ENCODE measurements at regions not wholly inside any gene's neighbourhood (a gene's known extent, or its start where the extent isn't known, plus 50 kb on each side); places are given as distances from the start of the nearest gene placed in this dataset.

DNA sequence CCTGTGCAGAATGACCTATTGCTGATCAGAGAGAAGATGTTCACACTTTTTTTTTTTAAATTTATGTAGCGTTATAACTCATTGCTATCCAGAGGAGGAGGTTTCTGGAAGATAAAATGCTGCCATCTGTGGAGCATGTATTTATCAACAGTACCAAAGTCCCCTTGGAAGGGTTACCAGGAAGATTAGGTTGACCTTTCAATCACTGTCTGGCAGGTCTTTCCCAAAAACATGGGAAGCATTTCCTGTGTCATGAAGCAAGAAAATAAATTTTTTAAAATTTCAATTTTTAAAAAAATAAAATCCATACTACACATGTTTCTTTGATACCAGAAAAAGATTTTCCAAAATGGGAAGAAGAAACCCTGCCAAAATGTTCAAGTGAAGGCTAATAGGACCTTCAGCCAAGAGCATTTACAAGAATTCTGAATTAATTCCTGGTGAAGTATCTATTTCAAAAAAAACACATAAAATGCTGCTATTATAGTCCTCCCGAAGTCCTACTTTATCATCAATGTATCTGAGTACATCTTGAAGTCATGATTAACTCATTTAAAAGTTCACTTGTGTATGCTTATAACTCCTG, 143.9 kb upstream of the RND3 start:
- H3K4me3 ChIP-seq (ENCODE audit: low read length), result no peak overlapping the region
- no peaks in the 10 kb centered on the region for H3K36me3 ChIP-seq (ENCODE audit: control insufficient read depth, low read depth, low read length)
- no peaks in the 10 kb centered on the region for H3K4me1 ChIP-seq (ENCODE audit: control insufficient read depth, low read depth, low read length)
- H3K9me3 ChIP-seq (ENCODE audit: control insufficient read depth, low read depth, low read length), result no peaks in the 10 kb centered on the region
- no peak overlapping the region for H3K9ac ChIP-seq (ENCODE audit: low read length)
- H3K27ac ChIP-seq (ENCODE audit: low read length), result no peak overlapping the region
- no peaks in the 10 kb centered on the region for H3K27me3 ChIP-seq (ENCODE audit: control insufficient read depth, insufficient read depth, low read length)

DNA sequence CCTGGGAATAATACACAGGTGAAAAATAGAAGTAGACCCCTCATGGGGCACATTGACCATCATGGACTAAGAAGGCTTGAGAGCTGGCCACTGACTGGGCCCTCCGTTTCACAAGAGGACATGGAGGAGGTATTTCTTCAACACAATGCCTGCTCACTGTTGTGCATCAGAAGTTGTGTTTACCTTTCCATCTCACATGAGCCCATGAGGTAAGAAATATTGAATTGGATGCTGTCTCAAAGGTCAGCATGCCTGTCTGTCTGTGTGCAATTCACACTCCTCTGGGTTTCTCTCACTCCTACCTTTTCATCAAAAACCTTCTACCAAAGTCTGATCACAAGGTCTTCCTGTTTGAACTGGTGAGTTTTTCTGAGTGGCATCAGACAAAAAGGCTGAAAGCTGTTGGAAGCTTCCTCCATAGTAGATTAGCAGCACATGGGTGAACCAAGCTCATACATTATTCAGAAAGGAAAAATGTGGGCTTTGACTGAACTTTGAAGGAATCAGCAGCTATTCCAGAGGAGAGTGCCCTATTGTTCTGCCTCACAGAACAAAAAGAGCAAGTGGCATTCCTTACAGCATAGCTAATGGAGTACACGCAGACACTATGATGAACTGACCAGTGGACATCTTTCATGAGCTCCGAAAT, 143.2 kb upstream of the RND3 start:
- no peak overlapping the region for H3K4me3 ChIP-seq (ENCODE audit: low read length)
- no peak overlapping the region for H3K9ac ChIP-seq (ENCODE audit: low read length)
- H3K36me3 ChIP-seq (ENCODE audit: control insufficient read depth, low read depth, low read length), result no peaks in the 10 kb centered on the region
- no peaks in the 10 kb centered on the region for H3K27me3 ChIP-seq (ENCODE audit: control insufficient read depth, insufficient read depth, low read length)
- no peak overlapping the region for H3K27ac ChIP-seq (ENCODE audit: low read length)
- H3K9me3 ChIP-seq (ENCODE audit: control insufficient read depth, low read depth, low read length), result no peaks in the 10 kb centered on the region
- H3K4me1 ChIP-seq (ENCODE audit: control insufficient read depth, low read depth, low read length), result no peaks in the 10 kb centered on the region

DNA sequence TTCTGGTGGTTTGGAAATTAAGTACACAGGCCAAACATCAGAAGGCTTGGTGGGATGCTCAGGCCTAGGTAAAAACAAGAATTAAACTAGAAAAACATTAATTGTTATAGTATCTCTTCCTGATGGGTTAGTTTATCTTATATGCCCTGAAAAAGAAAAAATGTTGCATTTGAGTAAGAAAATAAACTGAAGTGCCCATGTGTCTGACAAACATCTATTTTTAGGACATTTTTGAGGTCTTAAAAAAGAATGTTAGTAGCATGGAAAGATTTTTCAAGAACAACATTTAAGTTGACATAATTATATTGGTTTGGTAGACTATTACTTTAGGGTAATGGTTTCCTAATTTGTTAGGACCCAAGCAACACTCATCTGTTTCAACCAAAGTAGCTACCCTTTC, 140.1 kb upstream of the RND3 start:
- Histone ChIP-seq H3K4me1 (ENCODE audit: control insufficient read depth, low read depth, low read length) (no peaks in the 10 kb centered on the region), H3K27ac (ENCODE audit: low read length) (no peak overlapping the region), H3K9me3 (ENCODE audit: control insufficient read depth, low read depth, low read length) (no peaks in the 10 kb centered on the region), H3K27me3 (ENCODE audit: control insufficient read depth, insufficient read depth, low read length) (no peaks in the 10 kb centered on the region), H3K4me3 (ENCODE audit: low read length) (no peak overlapping the region), H3K36me3 (ENCODE audit: control insufficient read depth, low read depth, low read length) (no peaks in the 10 kb centered on the region), H3K9ac (ENCODE audit: low read length) (no peak overlapping the region)

DNA sequence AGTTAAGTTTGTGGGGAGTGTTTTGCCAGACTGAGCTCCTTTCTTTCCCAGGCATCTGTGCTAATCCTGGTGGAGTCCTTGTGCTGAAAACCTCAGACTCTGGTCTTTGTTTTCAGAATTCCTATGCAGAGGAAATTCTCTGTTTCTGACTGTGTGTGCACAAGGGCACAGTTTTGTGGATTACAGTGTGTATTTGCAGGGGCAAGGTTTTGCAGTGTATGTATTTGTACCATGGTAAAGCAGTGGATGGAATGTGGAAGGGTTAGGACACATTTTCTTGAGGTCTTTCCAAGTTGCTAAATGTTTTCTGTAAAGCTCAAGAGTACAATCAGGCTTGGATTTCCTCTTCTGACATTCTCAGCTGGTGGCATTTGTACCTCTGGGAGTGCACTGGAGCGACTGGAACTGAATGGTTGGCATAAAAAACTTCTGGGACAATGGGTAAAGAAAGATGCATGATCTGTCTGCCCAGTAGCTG, 139.5 kb upstream of the RND3 start:
- no peak overlapping the region for H3K27ac ChIP-seq (ENCODE audit: low read length)
- no peak overlapping the region for H3K4me3 ChIP-seq (ENCODE audit: low read length)
- H3K4me1 ChIP-seq (ENCODE audit: control insufficient read depth, low read depth, low read length), result no peaks in the 10 kb centered on the region
- H3K27me3 ChIP-seq (ENCODE audit: control insufficient read depth, insufficient read depth, low read length), result no peaks in the 10 kb centered on the region
- no peak overlapping the region for H3K9ac ChIP-seq (ENCODE audit: low read length)
- no peaks in the 10 kb centered on the region for H3K9me3 ChIP-seq (ENCODE audit: control insufficient read depth, low read depth, low read length)
- H3K36me3 ChIP-seq (ENCODE audit: control insufficient read depth, low read depth, low read length), result no peaks in the 10 kb centered on the region

DNA sequence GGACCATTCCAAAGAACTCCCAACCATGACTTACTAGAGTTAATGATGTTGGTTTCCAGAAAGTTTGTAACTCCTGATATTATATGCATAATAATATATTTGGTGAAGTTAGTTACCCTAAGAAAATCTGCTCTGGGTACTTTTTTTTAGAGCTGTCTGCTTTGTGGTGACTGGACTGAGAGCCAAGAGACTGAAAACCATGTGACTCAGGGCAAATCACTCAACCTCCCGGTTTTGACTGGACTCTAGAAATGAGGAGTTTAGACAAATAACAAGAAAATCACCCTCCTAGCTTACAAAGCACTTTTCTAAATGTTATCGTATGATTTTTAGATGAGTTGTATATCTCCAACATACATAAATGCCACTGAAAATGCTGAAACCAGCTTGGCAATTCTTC, 138.3 kb upstream of the RND3 start:
- H3K27ac ChIP-seq (ENCODE audit: low read length), result no peak overlapping the region

DNA sequence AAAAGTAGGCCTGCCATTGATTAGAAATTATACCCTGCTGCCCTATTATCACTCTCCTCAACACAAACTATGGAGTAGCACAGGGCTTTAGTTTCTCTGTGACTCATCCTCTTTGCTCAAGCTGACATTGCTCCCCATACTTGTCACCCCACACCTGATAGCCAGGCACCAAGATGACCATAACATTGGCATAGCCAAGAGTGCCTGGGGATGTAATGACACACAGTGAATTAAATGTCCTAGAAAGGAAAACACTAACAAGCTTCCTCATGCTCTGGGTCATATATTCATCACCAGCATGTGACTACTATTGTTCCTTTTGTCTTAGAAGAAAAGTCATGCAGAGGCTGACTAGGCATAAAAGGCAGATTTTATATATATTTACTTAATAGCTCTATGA, 137.8 kb upstream of the RND3 start:
- Histone ChIP-seq H3K4me1 (ENCODE audit: control insufficient read depth, low read depth, low read length) (no peaks in the 10 kb centered on the region), H3K4me3 (ENCODE audit: low read length) (no peak overlapping the region), H3K27me3 (ENCODE audit: control insufficient read depth, insufficient read depth, low read length) (no peaks in the 10 kb centered on the region), H3K36me3 (ENCODE audit: control insufficient read depth, low read depth, low read length) (no peaks in the 10 kb centered on the region), H3K9me3 (ENCODE audit: control insufficient read depth, low read depth, low read length) (no peaks in the 10 kb centered on the region), H3K27ac (ENCODE audit: low read length) (no peak overlapping the region), H3K9ac (ENCODE audit: low read length) (no peak overlapping the region)

More for the DNA sequence above, 138.3 kb upstream of the RND3 start:
- no peak overlapping the region for H3K9ac ChIP-seq (ENCODE audit: low read length)
- H3K4me1 ChIP-seq (ENCODE audit: control insufficient read depth, low read depth, low read length), result no peaks in the 10 kb centered on the region
- no peaks in the 10 kb centered on the region for H3K9me3 ChIP-seq (ENCODE audit: control insufficient read depth, low read depth, low read length)
- H3K4me3 ChIP-seq (ENCODE audit: low read length), result no peak overlapping the region
- no peaks in the 10 kb centered on the region for H3K27me3 ChIP-seq (ENCODE audit: control insufficient read depth, insufficient read depth, low read length)
- no peaks in the 10 kb centered on the region for H3K36me3 ChIP-seq (ENCODE audit: control insufficient read depth, low read depth, low read length)

DNA sequence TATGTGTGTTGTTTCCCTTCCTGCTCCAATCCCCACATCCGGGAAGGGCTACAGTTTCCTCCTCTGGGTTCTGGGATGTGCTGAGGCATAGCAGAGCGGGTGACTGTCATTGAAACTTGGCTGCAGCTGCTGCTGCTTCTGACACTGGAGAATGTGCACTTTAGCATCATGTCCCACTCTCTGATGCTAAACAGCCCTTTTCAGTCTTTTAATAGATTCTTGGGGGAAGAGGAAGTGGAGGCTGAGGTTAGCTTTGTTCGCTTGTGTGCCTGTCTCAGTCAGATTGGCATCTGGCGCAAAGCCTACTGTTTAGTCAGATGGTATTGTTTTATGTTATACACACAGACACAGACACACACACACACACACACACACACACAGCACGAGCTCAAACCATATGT, 136.5 kb upstream of the RND3 start:
- Histone ChIP-seq H3K27ac (ENCODE audit: low read length) (no peak overlapping the region), H3K9ac (ENCODE audit: low read length) (no peak overlapping the region), H3K9me3 (ENCODE audit: control insufficient read depth, low read depth, low read length) (no peaks in the 10 kb centered on the region), H3K27me3 (ENCODE audit: control insufficient read depth, insufficient read depth, low read length) (no peaks in the 10 kb centered on the region), H3K4me1 (ENCODE audit: control insufficient read depth, low read depth, low read length) (no peaks in the 10 kb centered on the region), H3K4me3 (ENCODE audit: low read length) (no peak overlapping the region), H3K36me3 (ENCODE audit: control insufficient read depth, low read depth, low read length) (no peaks in the 10 kb centered on the region)

DNA sequence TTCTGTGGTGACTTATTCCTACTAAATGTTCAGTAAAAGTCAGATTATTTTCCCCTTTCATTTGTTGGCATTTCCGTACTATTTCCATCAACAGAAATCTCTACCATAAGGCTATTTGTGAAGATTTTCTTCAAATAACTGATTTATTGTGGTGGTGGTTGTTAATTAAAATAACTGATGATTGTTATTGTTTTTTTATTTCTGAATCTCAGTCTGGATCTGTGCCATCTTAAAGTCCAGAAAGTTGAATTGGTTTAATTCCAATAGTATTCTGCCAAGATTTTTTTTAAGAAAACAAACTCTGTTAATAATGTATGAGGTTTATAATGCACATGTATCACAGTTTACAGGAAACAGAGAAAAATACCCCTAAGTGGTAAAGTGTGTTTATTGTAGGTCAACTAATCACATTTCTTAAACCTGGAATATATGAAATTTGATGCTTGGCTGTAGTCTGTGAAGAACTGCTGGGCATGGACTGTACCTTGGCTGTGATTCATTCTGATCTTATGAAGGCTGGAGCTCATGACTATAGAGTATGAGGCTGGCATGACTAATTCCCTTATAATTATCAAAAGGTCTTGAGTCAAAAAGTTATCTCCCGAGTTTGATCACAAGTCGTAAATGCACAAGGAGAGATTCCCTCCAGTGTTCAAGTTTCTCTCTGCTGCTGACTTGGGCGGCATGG, 134.2 kb upstream of the RND3 start:
- Histone ChIP-seq H3K9ac (ENCODE audit: low read length) (no peak overlapping the region), H3K27me3 (ENCODE audit: control insufficient read depth, insufficient read depth, low read length) (no peaks in the 10 kb centered on the region), H3K9me3 (ENCODE audit: control insufficient read depth, low read depth, low read length) (no peaks in the 10 kb centered on the region), H3K36me3 (ENCODE audit: control insufficient read depth, low read depth, low read length) (no peaks in the 10 kb centered on the region), H3K27ac (ENCODE audit: low read length) (no peak overlapping the region), H3K4me3 (ENCODE audit: low read length) (no peak overlapping the region), H3K4me1 (ENCODE audit: control insufficient read depth, low read depth, low read length) (no peaks in the 10 kb centered on the region)

DNA sequence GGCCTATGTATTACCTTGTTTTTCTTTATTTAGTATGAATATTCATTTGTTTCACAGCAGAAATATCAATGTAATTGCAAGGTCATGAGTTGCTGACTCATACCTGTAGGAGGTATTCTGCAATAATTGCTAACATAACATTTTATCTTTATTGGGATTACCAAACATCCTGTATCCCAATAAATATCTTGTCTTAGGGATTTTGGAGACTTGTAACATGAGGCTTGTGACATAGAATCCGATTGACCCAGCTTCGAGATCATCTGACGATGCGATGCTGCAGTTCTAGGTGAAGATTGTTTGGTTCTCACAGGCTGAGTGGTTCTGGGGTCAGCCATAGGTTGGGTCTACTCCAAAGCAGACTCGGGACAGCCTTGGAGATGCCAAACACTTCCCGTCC, 133.4 kb upstream of the RND3 start:
- Histone ChIP-seq H3K27ac (ENCODE audit: low read length) (no peak overlapping the region), H3K4me3 (ENCODE audit: low read length) (no peak overlapping the region), H3K4me1 (ENCODE audit: control insufficient read depth, low read depth, low read length) (no peaks in the 10 kb centered on the region), H3K9ac (ENCODE audit: low read length) (no peak overlapping the region), H3K27me3 (ENCODE audit: control insufficient read depth, insufficient read depth, low read length) (no peaks in the 10 kb centered on the region), H3K36me3 (ENCODE audit: control insufficient read depth, low read depth, low read length) (no peaks in the 10 kb centered on the region), H3K9me3 (ENCODE audit: control insufficient read depth, low read depth, low read length) (no peaks in the 10 kb centered on the region)

DNA sequence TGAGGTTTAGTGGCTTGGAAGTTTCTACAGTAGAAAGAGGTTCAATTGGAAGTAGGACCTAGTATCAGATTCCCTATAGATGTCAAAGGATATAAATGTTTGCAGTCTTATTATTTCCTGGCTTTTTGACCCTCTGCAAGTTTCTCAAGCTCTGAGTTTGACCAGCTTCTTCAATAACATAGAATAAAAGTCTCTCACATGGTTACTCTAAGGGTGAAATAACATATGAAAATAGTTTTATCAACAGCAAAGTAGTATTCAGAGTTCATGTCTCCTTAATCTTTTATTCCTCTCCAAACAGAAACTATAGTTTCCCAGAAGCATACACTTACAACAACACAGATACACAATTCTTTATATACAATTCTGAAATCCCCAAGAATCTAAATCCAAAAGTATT, 132.9 kb upstream of the RND3 start:
- no peaks in the 10 kb centered on the region for H3K36me3 ChIP-seq (ENCODE audit: control insufficient read depth, low read depth, low read length)
- H3K27ac ChIP-seq (ENCODE audit: low read length), result no peak overlapping the region
- H3K4me3 ChIP-seq (ENCODE audit: low read length), result no peak overlapping the region
- H3K9ac ChIP-seq (ENCODE audit: low read length), result no peak overlapping the region
- H3K9me3 ChIP-seq (ENCODE audit: control insufficient read depth, low read depth, low read length), result no peaks in the 10 kb centered on the region
- no peaks in the 10 kb centered on the region for H3K4me1 ChIP-seq (ENCODE audit: control insufficient read depth, low read depth, low read length)
- no peaks in the 10 kb centered on the region for H3K27me3 ChIP-seq (ENCODE audit: control insufficient read depth, insufficient read depth, low read length)

DNA sequence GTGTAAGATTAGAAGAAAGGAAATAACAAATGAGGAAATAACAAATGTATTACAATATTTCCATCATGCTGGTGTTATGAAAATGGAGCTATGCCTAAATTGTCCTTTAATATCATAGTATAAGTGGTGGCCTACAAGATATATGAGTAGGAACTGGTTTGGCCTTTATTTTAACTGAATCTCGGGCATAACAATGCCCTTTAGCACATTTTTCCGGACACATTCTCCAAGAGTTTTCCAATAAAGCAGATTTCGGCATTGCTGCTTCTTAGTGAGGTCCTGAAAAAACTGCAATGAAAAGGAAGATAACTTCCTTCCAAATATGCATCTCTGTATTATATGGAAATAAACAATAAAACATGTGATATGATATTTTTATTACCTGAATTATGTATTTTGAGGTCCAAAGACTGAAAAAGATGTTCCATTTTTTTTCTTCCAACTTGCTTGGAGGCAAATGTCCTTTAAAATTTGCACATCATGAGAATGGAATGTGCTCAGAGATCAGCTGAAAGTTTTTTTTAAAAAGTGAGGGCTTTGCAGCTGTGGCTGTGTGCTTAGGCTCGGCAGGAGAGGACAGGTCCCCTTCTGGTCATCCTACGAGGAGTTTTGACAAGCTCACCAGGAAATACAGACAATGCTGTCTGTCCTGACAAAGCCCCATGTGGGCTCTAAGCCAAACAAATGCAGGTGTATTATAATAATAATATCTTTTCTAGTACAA, 132.3 kb upstream of the RND3 start:
- Histone ChIP-seq H3K9ac (ENCODE audit: low read length) (no peak overlapping the region), H3K36me3 (ENCODE audit: control insufficient read depth, low read depth, low read length) (no peaks in the 10 kb centered on the region), H3K27me3 (ENCODE audit: control insufficient read depth, insufficient read depth, low read length) (no peaks in the 10 kb centered on the region), H3K4me1 (ENCODE audit: control insufficient read depth, low read depth, low read length) (no peaks in the 10 kb centered on the region), H3K9me3 (ENCODE audit: control insufficient read depth, low read depth, low read length) (no peaks in the 10 kb centered on the region), H3K4me3 (ENCODE audit: low read length) (no peak overlapping the region), H3K27ac (ENCODE audit: low read length) (no peak overlapping the region)
